MM.1S (cell line): ENCODE measurements at regions not wholly inside any gene's neighbourhood (a gene's known extent, or its start where the extent isn't known, plus 50 kb on each side); places are given as distances from the start of the nearest gene placed in this dataset.

ENCODE experiments used
- EZH2 ChIP-seq: fragments of 300-600 bp; sonication (generic); optimal IDR thresholded peaks from 2 replicates; pipeline ENCODE3; 2017; ENCODE audit warnings: low read depth, mild to moderate bottlenecking, antibody characterized with exemption, low read length, mixed read lengths
- EZH2phosphoT487 ChIP-seq: fragments of 300-600 bp; sonication (generic); IDR thresholded peaks from 2 replicates; pipeline ENCODE4 v1.6.1; 2018; ENCODE audit warnings: antibody characterized with exemption, low read length
- TF ChIP-seq, protein P1 (sequence below): fragments of 300-600 bp; sonication (generic); IDR thresholded peaks from 2 replicates; pipeline ENCODE4 v1.5.1; 2016; ENCODE audit warnings: antibody characterized with exemption, low read length, mixed read lengths

DNA sequence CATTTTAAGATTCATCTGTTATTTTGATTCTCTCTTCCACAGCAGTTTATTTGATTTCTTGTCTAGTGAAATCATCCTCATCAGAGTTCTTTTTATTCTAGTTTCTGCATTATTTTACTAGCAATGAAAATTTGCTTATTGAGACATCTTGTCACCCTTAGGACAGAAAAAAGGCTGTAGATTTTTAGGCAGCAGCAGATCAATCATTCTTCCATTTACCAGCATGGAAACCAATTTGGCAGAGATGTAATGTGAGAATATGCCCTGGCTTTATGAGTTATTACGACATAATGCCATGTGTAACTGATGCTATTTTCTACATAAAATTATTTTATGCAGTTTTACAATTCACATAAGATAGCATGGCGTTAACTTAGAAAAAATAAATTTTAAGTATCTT, 688.6 kb upstream of the SLC10A2 start:
- TF ChIP-seq, protein P1, sequence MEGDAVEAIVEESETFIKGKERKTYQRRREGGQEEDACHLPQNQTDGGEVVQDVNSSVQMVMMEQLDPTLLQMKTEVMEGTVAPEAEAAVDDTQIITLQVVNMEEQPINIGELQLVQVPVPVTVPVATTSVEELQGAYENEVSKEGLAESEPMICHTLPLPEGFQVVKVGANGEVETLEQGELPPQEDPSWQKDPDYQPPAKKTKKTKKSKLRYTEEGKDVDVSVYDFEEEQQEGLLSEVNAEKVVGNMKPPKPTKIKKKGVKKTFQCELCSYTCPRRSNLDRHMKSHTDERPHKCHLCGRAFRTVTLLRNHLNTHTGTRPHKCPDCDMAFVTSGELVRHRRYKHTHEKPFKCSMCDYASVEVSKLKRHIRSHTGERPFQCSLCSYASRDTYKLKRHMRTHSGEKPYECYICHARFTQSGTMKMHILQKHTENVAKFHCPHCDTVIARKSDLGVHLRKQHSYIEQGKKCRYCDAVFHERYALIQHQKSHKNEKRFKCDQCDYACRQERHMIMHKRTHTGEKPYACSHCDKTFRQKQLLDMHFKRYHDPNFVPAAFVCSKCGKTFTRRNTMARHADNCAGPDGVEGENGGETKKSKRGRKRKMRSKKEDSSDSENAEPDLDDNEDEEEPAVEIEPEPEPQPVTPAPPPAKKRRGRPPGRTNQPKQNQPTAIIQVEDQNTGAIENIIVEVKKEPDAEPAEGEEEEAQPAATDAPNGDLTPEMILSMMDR = no peak
- TF ChIP-seq EZH2 (no peak), EZH2phosphoT487 (no peak)
